Astrocyte (in vitro differentiated cells and primary cell): ENCODE measurements at regions not wholly inside any gene's neighbourhood (a gene's known extent, or its start where the extent isn't known, plus 50 kb on each side); places are given as distances from the start of the nearest gene placed in this dataset.

ENCODE experiments used
- CTCF ChIP-seq: IDR thresholded peaks from 2 replicates; pipeline ENCODE4 v1.5.1; 2011; ENCODE audit warnings: low read depth, mild to moderate bottlenecking, inconsistent platforms, low read length, moderate library complexity; ENCODE audit not compliant: insufficient read depth
- EZH2 ChIP-seq: IDR thresholded peaks from 2 replicates; pipeline ENCODE4 v1.6.1; 2012; ENCODE audit warnings: mild to moderate bottlenecking, low read length, inconsistent platforms; ENCODE audit not compliant: insufficient read depth

DNA sequence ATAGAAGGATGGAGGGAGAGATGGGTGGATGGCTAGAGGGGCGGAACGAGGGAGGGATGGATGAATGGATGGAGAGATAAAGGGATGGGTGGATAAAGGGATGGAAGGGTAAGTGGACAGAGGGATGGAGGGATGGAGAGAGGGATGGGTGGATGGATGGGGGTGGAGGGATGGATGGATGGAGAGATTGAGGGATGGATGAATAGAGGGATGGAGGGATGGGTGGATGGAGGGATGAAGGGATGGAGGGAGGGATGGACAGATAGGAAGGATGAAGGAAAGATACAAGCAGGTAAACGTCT is 313.3 kb downstream of the UACA start:
- TF ChIP-seq CTCF (no peak), EZH2 (no peak)
